ENCODE measurements at regions not wholly inside any gene's neighbourhood (a gene's known extent, or its start where the extent isn't known, plus 50 kb on each side); places are given as distances from the start of the nearest gene placed in this dataset.

DNA sequence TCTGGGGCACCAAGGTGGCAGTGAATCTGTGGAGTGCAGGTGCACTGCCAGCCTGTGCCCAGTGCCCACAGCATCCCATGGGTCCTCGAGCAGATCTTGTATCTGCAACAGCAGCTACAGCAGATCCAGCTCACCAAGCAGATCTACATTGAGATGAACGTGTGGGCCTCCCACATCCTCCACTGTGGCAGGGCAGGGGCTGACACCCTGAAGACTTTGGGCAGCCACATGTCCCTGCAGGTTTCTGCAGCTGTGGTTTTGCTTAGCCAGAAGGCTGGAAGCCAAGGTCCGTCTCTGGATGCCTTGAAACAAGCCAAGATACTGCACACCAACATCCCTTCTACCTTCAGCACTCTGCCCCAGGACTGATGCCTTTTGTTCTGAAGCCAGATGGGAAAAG, 338.8 kb upstream of the OR4E1 start:
- no peak overlapping the region for H3K14ac ChIP-seq (ENCODE audit: insufficient read length)
- no peak overlapping the region for H2BK15ac ChIP-seq (ENCODE audit: low read length)
- no peaks in the 10 kb centered on the region for H3K79me2 ChIP-seq (ENCODE audit: control insufficient read depth in 1 of 2, insufficient read depth in 2 of 2, low read length in 2 of 2)
- ChIA-PET CTCF (ENCODE audit: partially characterized antibody) (interaction anchor here (0.7 to 4.3 kb wide), 4 partner anchors 9 to 34 kb away, joined by 3 to 23 read pairs (median 10); no protein-coding TSS in a partner anchor), POLR2A (ENCODE audit: partially characterized antibody) (no interaction called here)
- no peaks in the 10 kb centered on the region for H3K23me2 ChIP-seq (ENCODE audit: low read depth, low read length)
- no peak overlapping the region for H4K91ac ChIP-seq (replicated peaks; ENCODE audit: insufficient read length, low read length)
- H3K4me1 ChIP-seq (replicated peaks in 1 of 4; ENCODE audit: control insufficient read depth in 3 of 4, insufficient read depth in 4 of 4, low read length in 3 of 4), result no peaks in the 10 kb centered on the region
- no peak overlapping the region for H3K18ac ChIP-seq (ENCODE audit: extremely low read depth, low read length)
- H3K9me3 ChIP-seq (ENCODE audit: insufficient read depth in 2 of 2, low read depth in 1 of 2, low read length in 1 of 2), result no peaks in the 10 kb centered on the region
- H3K4me3 ChIP-seq (ENCODE audit: extremely low read depth in 1 of 4, insufficient read depth in 2 of 4, low read depth in 3 of 4, low read length in 4 of 4), result no peak overlapping the region
- H3K36me3 ChIP-seq (ENCODE audit: control insufficient read depth in 2 of 4, insufficient read depth in 4 of 4, low read length in 3 of 4), result no peaks in the 10 kb centered on the region
- no peak overlapping the region for H3K56ac ChIP-seq (replicated peaks; ENCODE audit: insufficient read length, low read depth, low read length)
- no peak for FAIRE-seq
- H2BK20ac ChIP-seq (ENCODE audit: low read length), result no peak overlapping the region
- no peak overlapping the region for H2AFZ ChIP-seq (ENCODE audit: low read length)
- H3K27ac ChIP-seq (ENCODE audit: low read depth, low read length), result no peak overlapping the region
- H2BK5ac ChIP-seq (ENCODE audit: low read depth, low read length), result no peak overlapping the region
- no peak for TF ChIP-seq GTF2F1 (IDR thresholded peaks at IDR 0.05; ENCODE audit: borderline replicate concordance, low read depth, low read length)
- TF ChIP-seq POLR2A (IDR thresholded peaks at IDR 0.05; ENCODE audit: control extremely low read depth in 1 of 2, low read depth in 2 of 2, low read length in 2 of 2), result no peak
- TF ChIP-seq MAFK (IDR thresholded peaks at IDR 0.05; ENCODE audit: low read depth, low read length), result no peak
- TF ChIP-seq, protein P1, sequence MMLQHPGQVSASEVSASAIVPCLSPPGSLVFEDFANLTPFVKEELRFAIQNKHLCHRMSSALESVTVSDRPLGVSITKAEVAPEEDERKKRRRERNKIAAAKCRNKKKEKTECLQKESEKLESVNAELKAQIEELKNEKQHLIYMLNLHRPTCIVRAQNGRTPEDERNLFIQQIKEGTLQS (IDR thresholded peaks at IDR 0.05; ENCODE audit: insufficient read depth, low read depth, low read length), result no peak
- no peak for TF ChIP-seq TCF12 (IDR thresholded peaks at IDR 0.05; ENCODE audit: low read depth, low read length)
- no peak for TF ChIP-seq SUZ12 (IDR thresholded peaks at IDR 0.05; ENCODE audit: low read length)
- TF ChIP-seq CTBP2 (IDR thresholded peaks at IDR 0.05; ENCODE audit: borderline replicate concordance, insufficient read depth, insufficient read length, low read length), result no peak
- TF ChIP-seq TAF7 (optimal IDR thresholded peaks at IDR 0.05; ENCODE audit: borderline replicate concordance, low read depth, low read length), result no peak
- TF ChIP-seq HDAC6 (IDR thresholded peaks at IDR 0.05; ENCODE audit: low read depth, low read length), result no peak
- TF ChIP-seq TBP (IDR thresholded peaks at IDR 0.05; ENCODE audit: low read depth, low read length), result no peak
- TF ChIP-seq YY1 (IDR thresholded peaks at IDR 0.05; ENCODE audit: low read depth, low read length), result no peak
- no peak for TF ChIP-seq ASH2L (IDR thresholded peaks at IDR 0.05; ENCODE audit: low read length)
- no peak overlapping the region for H3K23ac ChIP-seq (ENCODE audit: insufficient read length)
- H3K4me2 ChIP-seq (ENCODE audit: insufficient read depth in 1 of 2, low read depth in 2 of 2, low read length in 2 of 2), result no peak overlapping the region
- H4K8ac ChIP-seq (ENCODE audit: extremely low read depth, insufficient read depth, low read length), result no peak overlapping the region
- H2BK120ac ChIP-seq (replicated peaks; ENCODE audit: low read depth, low read length), result no peak overlapping the region
- H4K20me1 ChIP-seq (replicated peaks in 1 of 2; ENCODE audit: control insufficient read depth in 1 of 2, insufficient read depth in 2 of 2, low read length in 2 of 2), result no peaks in the 10 kb centered on the region
- no peak overlapping the region for H3K9ac ChIP-seq (replicated peaks in 1 of 4; ENCODE audit: extremely low read depth in 1 of 4, low read depth in 3 of 4, low read length in 3 of 4)
- H3K27me3 ChIP-seq (replicated peaks in 1 of 4; ENCODE audit: control insufficient read depth in 3 of 4, extremely low read depth in 1 of 4, insufficient read depth in 3 of 4, low read length in 3 of 4), result no peaks in the 10 kb centered on the region
- H3K79me1 ChIP-seq (ENCODE audit: low read depth, low read length), result no peaks in the 10 kb centered on the region
- H2AK5ac ChIP-seq (ENCODE audit: low read depth, low read length), result no peak overlapping the region
- H3K4ac ChIP-seq (replicated peaks; ENCODE audit: insufficient read length, low read depth, low read length), result no peak overlapping the region
- H2BK12ac ChIP-seq (ENCODE audit: low read depth, low read length), result no peak overlapping the region
- no peak overlapping the region for H4K5ac ChIP-seq (ENCODE audit: insufficient read length, low read depth, low read length)
- 93% methylated on average over 2 of the region's 3 CpGs; no CpG with 5 or more reads in 1 of the 2 experiments for WGBS, 2 experiments (ENCODE audit: extremely low coverage in 1 of 2, insufficient coverage in 1 of 2, insufficient read length in 1 of 2, insufficient replicate concordance in 2 of 2, low coverage in 1 of 2, low lambda C conversion rate in 2 of 2, missing lambda C conversion rate in 1 of 2)
- DNase-seq (ENCODE audit: low read depth in 1 of 2, low spot score in 2 of 2), result no peak
